ENCODE measurements at regions not wholly inside any gene's neighbourhood (a gene's known extent, or its start where the extent isn't known, plus 50 kb on each side); places are given as distances from the start of the nearest gene placed in this dataset.

- Histone ChIP-seq H2AK5ac (ENCODE audit: insufficient read length, low read length) (no peak overlapping the region), H3T11ph (ENCODE audit: low read length) (no peak overlapping the region), H3K56ac (ENCODE audit: insufficient read length, low read depth, low read length) (no peak overlapping the region), H3K18ac (ENCODE audit: insufficient read length, low read depth, low read length) (no peak overlapping the region), H3K27me3 (ENCODE audit: insufficient read depth, low read length) (no peaks in the 10 kb centered on the region), H3K79me2 (ENCODE audit: insufficient read depth, low read length) (no peaks in the 10 kb centered on the region), H2BK20ac (ENCODE audit: low read depth, low read length, poor library complexity, severe bottlenecking) (no peak overlapping the region), H4K91ac (ENCODE audit: insufficient read length, low read depth, low read length) (no peak overlapping the region), H2BK120ac (ENCODE audit: low read depth, low read length, poor library complexity, severe bottlenecking) (no peak overlapping the region), H3K4ac (ENCODE audit: low read depth, low read length) (no peak overlapping the region), H3K14ac (ENCODE audit: insufficient read depth, low read length) (no peak overlapping the region), H3K23me2 (ENCODE audit: insufficient read length, low read depth, low read length, poor library complexity, severe bottlenecking) (no peaks in the 10 kb centered on the region), H2AFZ (ENCODE audit: low read length) (no peak overlapping the region), H3K27ac (ENCODE audit: insufficient read length, low read depth, low read length) (no peak overlapping the region), H3K23ac (ENCODE audit: insufficient read length, low read depth, low read length) (no peak overlapping the region), H2BK15ac (ENCODE audit: low read depth, low read length) (no peak overlapping the region), H3K9ac (ENCODE audit: extremely low read depth, insufficient read length, low read length) (no peak overlapping the region), H3K79me1 (ENCODE audit: insufficient read depth, low read depth, low read length, poor library complexity, severe bottlenecking) (no peaks in the 10 kb centered on the region), H3K4me1 (ENCODE audit: insufficient read depth, low read length) (peaks cover 4% of the 10 kb centered on the region; the same call in 1 of the 2 replicates), H2BK12ac (ENCODE audit: insufficient read length, low read depth, low read length) (no peak overlapping the region), H3K9me3 (ENCODE audit: control insufficient read depth, low read depth, low read length) (no peaks in the 10 kb centered on the region), H4K8ac (replicated peaks; ENCODE audit: insufficient read length, low read depth, low read length) (no peak overlapping the region), H4K20me1 (ENCODE audit: control insufficient read depth, insufficient read depth, insufficient read length) (no peaks in the 10 kb centered on the region), H4K5ac (ENCODE audit: insufficient read length, low read depth, low read length) (no peak overlapping the region), H2BK5ac (ENCODE audit: insufficient read length, low read length) (no peak overlapping the region), H3K4me2 (ENCODE audit: insufficient read depth, insufficient read length, low read length) (no peak overlapping the region)
- no peak overlapping the region for H3K27ac Mint-ChIP-seq
- TF ChIP-seq CTCF (conservative IDR thresholded peaks at IDR 0.05), result no peak
- peaks cover 3% of the 10 kb centered on the region; the same call in 1 of the 2 replicates for H3K27me3 Mint-ChIP-seq (ENCODE audit: low read depth)
- H3K36me3 Mint-ChIP-seq (ENCODE audit: insufficient read depth in 1 of 3, low read depth in 3 of 3), result peaks cover 4 to 33% (median 8%) of the 10 kb centered on the region in 3 experiments; a peak in 5 of 7 replicates
- no CpG with 5 or more reads among the region's 2 CpGs for WGBS (ENCODE audit: extremely low coverage, insufficient read length, low lambda C conversion rate)
- peaks cover 18 to 24% of the 10 kb centered on the region in 2 experiments for H3K4me1 Mint-ChIP-seq
- DNase-seq, result no peak
- H3K9me3 Mint-ChIP-seq, result peaks cover 16 to 22% of the 10 kb centered on the region in 2 experiments; a peak in 4 of 5 replicates
- no peak overlapping the region for H3K4me3 Mint-ChIP-seq
These were observed 607.6 kb upstream of the PFKP start for GRCh38 chr10:2459713-2460112.
